CD4-positive, alpha-beta memory T cell (primary cell): ENCODE measurements at regions not wholly inside any gene's neighbourhood (a gene's known extent, or its start where the extent isn't known, plus 50 kb on each side); places are given as distances from the start of the nearest gene placed in this dataset.

Experiments used
- CTCF ChIA-PET: fragments of 350-600 bp; sonication (Branson Sonifier 250); formaldehyde crosslinking; loops from one replicate; lab custom pipeline; 2021; ENCODE audit warnings: inconsistent platforms; ENCODE audit not compliant: partially characterized antibody; lab: Charles Lee
- POLR2A ChIA-PET: fragments of 350-600 bp; sonication (Branson Sonifier 250); formaldehyde crosslinking; loops from one replicate; lab custom pipeline; 2021; ENCODE audit not compliant: partially characterized antibody; lab: Charles Lee
- DNase-seq, 5 donors: peaks; one replicate each; pipeline versions ENCODE4 v3.0.0 to v3.0.0-alpha.2; 2020 to 2022; ENCODE audit warnings: mixed read lengths in 1 of 5
- H3K27ac ChIP-seq: one replicate; pipeline ENCODE4 v1.7.0; 2013; ENCODE audit warnings: low read depth, low read length
- H3K27me3 ChIP-seq: 2 replicates; pipeline ENCODE4 v1.7.0; 2013; ENCODE audit warnings: mild to moderate bottlenecking, low read length, moderate library complexity; ENCODE audit not compliant: insufficient read depth
- H3K36me3 ChIP-seq: 2 replicates; pipeline ENCODE4 v1.7.0; 2013; ENCODE audit warnings: mild to moderate bottlenecking, low read length, moderate library complexity; ENCODE audit not compliant: insufficient read depth
- H3K4me1 ChIP-seq: 2 replicates; pipeline ENCODE4 v1.7.0; 2013; ENCODE audit warnings: mild to moderate bottlenecking, low read length, moderate library complexity; ENCODE audit not compliant: insufficient read depth
- H3K4me3 ChIP-seq, 2 donors: one replicate each; pipeline ENCODE4 v1.7.0; 2013; ENCODE audit warnings: low read length in 2 of 2, mild to moderate bottlenecking in 1 of 2
- H3K9me3 ChIP-seq, 2 donors: one replicate each; pipeline ENCODE4 v1.7.0; 2013; ENCODE audit warnings: low read length in 2 of 2, control low read depth in 1 of 2; ENCODE audit not compliant: control insufficient read depth in 1 of 2
- H3K27ac Mint-ChIP-seq, 7 donors: one replicate each; pipeline ENCODE4 v1.8.0; 2020 to 2021; ENCODE audit warnings: mixed read lengths in 7 of 7, mild to moderate bottlenecking in 6 of 7, inconsistent platforms in 3 of 7, moderate library complexity in 3 of 7
- H3K27me3 Mint-ChIP-seq, 2 donors: one replicate each; pipeline ENCODE4 v1.8.0; 2020 to 2021; ENCODE audit warnings: mixed read lengths in 2 of 2
- H3K36me3 Mint-ChIP-seq, 2 donors: one replicate each; pipeline ENCODE4 v1.8.0; 2020 to 2021; ENCODE audit warnings: mixed read lengths in 2 of 2, inconsistent platforms in 1 of 2, mild to moderate bottlenecking in 1 of 2
- H3K4me1 Mint-ChIP-seq, 4 donors: one replicate each; pipeline ENCODE4 v1.8.0; 2020 to 2021; ENCODE audit warnings: mixed read lengths in 4 of 4, mild to moderate bottlenecking in 1 of 4
- H3K4me3 Mint-ChIP-seq, 8 donors: one replicate each; pipeline ENCODE4 v1.8.0; 2020 to 2021; ENCODE audit warnings: mixed read lengths in 8 of 8, mild to moderate bottlenecking in 7 of 8, moderate library complexity in 6 of 8, inconsistent platforms in 3 of 8
- H3K9me3 Mint-ChIP-seq, 8 donors: one replicate each; pipeline ENCODE4 v1.8.0; 2020 to 2021; ENCODE audit warnings: mixed read lengths in 8 of 8, mild to moderate bottlenecking in 5 of 8, inconsistent platforms in 3 of 8, moderate library complexity in 1 of 8
- intact Hi-C: fragments of 100-400 bp; cut with micrococcal nuclease; formaldehyde crosslinking; loops from one replicate; pipeline ENCODE4 v1.15.1; 2023

GRCh38 chr2:138910427-138910826 lies 130.2 kb upstream of the NXPH2 start:
- intact Hi-C loops: no loop called here
- DNase-seq: no peak
- H3K4me3 ChIP-seq: no peak overlapping the region
- no peaks in the 10 kb centered on the region for H3K27me3 Mint-ChIP-seq
- peaks cover 0 to 9% (median 6%) of the 10 kb centered on the region in 8 donors for H3K9me3 Mint-ChIP-seq
- ChIA-PET CTCF (no interaction called here), POLR2A (no interaction called here)
- H3K9me3 ChIP-seq: no peaks in the 10 kb centered on the region
- no peak overlapping the region for H3K27ac Mint-ChIP-seq
- no peaks in the 10 kb centered on the region for H3K4me1 Mint-ChIP-seq
- no peaks in the 10 kb centered on the region for H3K27me3 ChIP-seq
- H3K4me1 ChIP-seq: no peaks in the 10 kb centered on the region
- no peaks in the 10 kb centered on the region for H3K36me3 Mint-ChIP-seq
- H3K36me3 ChIP-seq: no peaks in the 10 kb centered on the region
- no peak overlapping the region for H3K27ac ChIP-seq
- no peak overlapping the region for H3K4me3 Mint-ChIP-seq

GRCh38 chr2:138906549-138906948 lies 126.4 kb upstream of the NXPH2 start:
- POLR2A ChIA-PET: no interaction called here

GRCh38 chr2:138902239-138902871 lies 122.2 kb upstream of the NXPH2 start:
- H3K36me3 Mint-ChIP-seq: no peaks in the 10 kb centered on the region
- peaks cover 0 to 3% (median 0%) of the 10 kb centered on the region in 8 donors for H3K9me3 Mint-ChIP-seq
- no peaks in the 10 kb centered on the region for H3K27me3 ChIP-seq
- ChIA-PET POLR2A (no interaction called here), CTCF (no interaction called here)
- no peaks in the 10 kb centered on the region for H3K9me3 ChIP-seq
- intact Hi-C loops: no loop called here
- H3K4me1 ChIP-seq: no peaks in the 10 kb centered on the region
- no peaks in the 10 kb centered on the region for H3K4me1 Mint-ChIP-seq
- no peak for DNase-seq
- no peak overlapping the region for H3K4me3 ChIP-seq
- no peaks in the 10 kb centered on the region for H3K27me3 Mint-ChIP-seq
- H3K27ac Mint-ChIP-seq: no peak overlapping the region
- no peak overlapping the region for H3K4me3 Mint-ChIP-seq
- H3K27ac ChIP-seq: no peak overlapping the region
- no peaks in the 10 kb centered on the region for H3K36me3 ChIP-seq

More at GRCh38 chr2:138906549-138906948, 126.4 kb upstream of the NXPH2 start:
- CTCF ChIA-PET: no interaction called here
- H3K4me3 Mint-ChIP-seq: no peak overlapping the region
- Histone ChIP-seq H3K9me3 (no peaks in the 10 kb centered on the region), H3K36me3 (no peaks in the 10 kb centered on the region), H3K27me3 (no peaks in the 10 kb centered on the region), H3K4me1 (no peaks in the 10 kb centered on the region), H3K27ac (no peak overlapping the region), H3K4me3 (no peak overlapping the region)
- H3K27ac Mint-ChIP-seq: no peak overlapping the region
- no peak for DNase-seq
- no peaks in the 10 kb centered on the region for H3K36me3 Mint-ChIP-seq
- intact Hi-C loops: no loop called here
- H3K27me3 Mint-ChIP-seq: no peaks in the 10 kb centered on the region
- H3K9me3 Mint-ChIP-seq: peaks cover 0 to 6% (median 5%) of the 10 kb centered on the region in 8 donors
- no peaks in the 10 kb centered on the region for H3K4me1 Mint-ChIP-seq

- no peak overlapping the region for H3K27ac ChIP-seq
- H3K27ac Mint-ChIP-seq: no peak overlapping the region
- H3K4me3 Mint-ChIP-seq: no peak overlapping the region
- no peaks in the 10 kb centered on the region for H3K36me3 ChIP-seq
- no peak for DNase-seq
- H3K27me3 ChIP-seq: no peaks in the 10 kb centered on the region
- ChIA-PET POLR2A (no interaction called here), CTCF (no interaction called here)
- H3K36me3 Mint-ChIP-seq: no peaks in the 10 kb centered on the region
- intact Hi-C loops: no loop called here
- H3K4me1 ChIP-seq: no peaks in the 10 kb centered on the region
- H3K9me3 Mint-ChIP-seq: peaks cover 0 to 3% (median 0%) of the 10 kb centered on the region in 8 donors
- no peaks in the 10 kb centered on the region for H3K4me1 Mint-ChIP-seq
- no peaks in the 10 kb centered on the region for H3K9me3 ChIP-seq
- H3K4me3 ChIP-seq: no peak overlapping the region
- H3K27me3 Mint-ChIP-seq: no peaks in the 10 kb centered on the region
Observed at GRCh38 chr2:138901530-138901929, 121.3 kb upstream of the NXPH2 start.

- POLR2A ChIA-PET: no interaction called here
- no peak overlapping the region for H3K27ac Mint-ChIP-seq
Observed at GRCh38 chr2:138898855-138899254, 118.7 kb upstream of the NXPH2 start.

GRCh38 chr2:138897274-138897673 lies 117.1 kb upstream of the NXPH2 start:
- Histone ChIP-seq H3K4me3 (no peak overlapping the region), H3K36me3 (no peaks in the 10 kb centered on the region), H3K9me3 (no peaks in the 10 kb centered on the region), H3K27ac (no peak overlapping the region), H3K4me1 (no peaks in the 10 kb centered on the region), H3K27me3 (no peaks in the 10 kb centered on the region)
- peaks cover 0 to 3% (median 0%) of the 10 kb centered on the region in 8 donors for H3K9me3 Mint-ChIP-seq
- no peaks in the 10 kb centered on the region for H3K27me3 Mint-ChIP-seq
- H3K4me1 Mint-ChIP-seq: no peaks in the 10 kb centered on the region
- no peak overlapping the region for H3K4me3 Mint-ChIP-seq
- ChIA-PET POLR2A (no interaction called here), CTCF (no interaction called here)
- no peak overlapping the region for H3K27ac Mint-ChIP-seq
- DNase-seq: no peak
- intact Hi-C loops: no loop called here
- H3K36me3 Mint-ChIP-seq: no peaks in the 10 kb centered on the region

More at GRCh38 chr2:138898855-138899254, 118.7 kb upstream of the NXPH2 start:
- CTCF ChIA-PET: no interaction called here
- H3K27ac ChIP-seq: no peak overlapping the region
- DNase-seq: no peak
- Mint-ChIP-seq H3K4me3 (no peak overlapping the region), H3K4me1 (no peaks in the 10 kb centered on the region), H3K27me3 (no peaks in the 10 kb centered on the region), H3K9me3 (peaks cover 0 to 3% (median 0%) of the 10 kb centered on the region in 8 donors), H3K36me3 (no peaks in the 10 kb centered on the region)
- intact Hi-C loops: no loop called here
- H3K27me3 ChIP-seq: no peaks in the 10 kb centered on the region
- H3K4me3 ChIP-seq: no peak overlapping the region
- H3K4me1 ChIP-seq: no peaks in the 10 kb centered on the region
- no peaks in the 10 kb centered on the region for H3K9me3 ChIP-seq
- no peaks in the 10 kb centered on the region for H3K36me3 ChIP-seq

GRCh38 chr2:138893746-138894145 lies 113.6 kb upstream of the NXPH2 start:
- no peaks in the 10 kb centered on the region for H3K4me1 Mint-ChIP-seq
- no peak overlapping the region for H3K4me3 ChIP-seq
- H3K36me3 ChIP-seq: no peaks in the 10 kb centered on the region
- peaks cover 0 to 3% (median 0%) of the 10 kb centered on the region in 8 donors for H3K9me3 Mint-ChIP-seq
- CTCF ChIA-PET: no interaction called here
- no peak for DNase-seq
- H3K4me3 Mint-ChIP-seq: no peak overlapping the region
- H3K27me3 Mint-ChIP-seq: no peaks in the 10 kb centered on the region
- no peak overlapping the region for H3K27ac ChIP-seq
- H3K36me3 Mint-ChIP-seq: no peaks in the 10 kb centered on the region
- H3K27me3 ChIP-seq: no peaks in the 10 kb centered on the region
- intact Hi-C loops: no loop called here
- H3K4me1 ChIP-seq: no peaks in the 10 kb centered on the region
- no peaks in the 10 kb centered on the region for H3K9me3 ChIP-seq
- H3K27ac Mint-ChIP-seq: no peak overlapping the region
- POLR2A ChIA-PET: no interaction called here
